NCI-H146 (cell line): ENCODE measurements at regions not wholly inside any gene's neighbourhood (a gene's known extent, or its start where the extent isn't known, plus 50 kb on each side); places are given as distances from the start of the nearest gene placed in this dataset.
"Not testable (repeated sequence)": the region's sequence is repeated elsewhere in the genome, so short reads cannot be mapped to it uniquely, and the experiment has no call there.

Source experiments
- DNase-seq: peaks from one replicate; lab custom pipeline; 2025; lab: John Stamatoyannopoulos, UW

DNA sequence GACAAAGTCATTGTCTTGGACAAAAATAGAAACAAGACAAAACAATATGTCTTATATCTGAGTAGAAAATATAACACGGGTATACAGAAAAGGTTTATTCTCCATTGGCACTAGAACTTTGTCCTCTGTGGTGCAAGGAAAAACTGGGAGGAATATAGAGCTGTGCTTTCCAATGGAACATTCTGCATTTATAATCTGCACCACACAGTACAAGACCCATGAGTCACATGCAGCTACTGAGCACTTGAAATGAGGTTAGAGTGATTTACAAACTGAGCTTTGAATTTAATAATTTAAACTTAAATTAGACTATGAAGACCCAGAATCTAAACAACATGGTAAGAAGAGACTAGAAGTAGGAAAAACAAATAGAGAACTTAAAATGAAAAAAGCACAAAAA is 86.1 kb downstream of the RAP2A start:
- no peak for DNase-seq

DNA sequence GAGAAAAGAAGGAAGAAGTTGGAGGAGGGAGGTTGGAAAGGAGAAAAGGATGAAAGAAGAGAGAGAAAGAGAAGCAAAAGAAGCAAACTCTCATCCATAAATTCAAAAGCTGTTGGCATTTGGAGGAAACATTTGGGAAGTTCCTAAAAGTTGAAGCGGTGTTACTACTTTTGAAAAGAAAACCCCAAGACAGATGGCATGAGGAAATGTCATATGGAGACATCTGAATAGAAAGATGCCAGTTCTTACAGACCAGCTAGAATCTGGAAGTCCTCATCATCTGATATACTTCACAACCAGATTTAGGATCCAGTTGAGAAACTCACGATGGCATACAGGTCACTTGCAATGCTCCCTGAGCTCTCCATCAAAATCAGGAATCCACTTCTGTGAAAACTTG is 86.9 kb downstream of the RAP2A start:
- no peak for DNase-seq

DNA sequence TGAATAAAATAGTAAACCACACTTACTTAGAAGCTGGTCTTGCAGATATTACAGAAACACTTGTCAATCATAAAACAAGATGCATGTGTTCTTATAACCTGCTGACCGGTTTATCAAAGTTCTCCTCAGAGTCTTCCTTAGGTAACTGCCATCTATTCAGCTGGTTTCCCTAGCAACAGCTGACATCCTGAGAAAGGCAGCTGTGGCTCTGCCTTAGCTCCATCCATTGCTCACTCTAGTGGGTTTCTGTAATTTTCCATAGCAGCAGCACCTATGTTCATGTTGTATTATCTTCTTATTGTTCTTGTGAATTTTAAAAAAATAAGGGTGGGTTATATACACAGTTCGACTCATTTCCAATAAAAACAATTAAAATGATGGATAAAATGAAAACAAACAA is 87.8 kb downstream of the RAP2A start:
- no peak for DNase-seq

DNA sequence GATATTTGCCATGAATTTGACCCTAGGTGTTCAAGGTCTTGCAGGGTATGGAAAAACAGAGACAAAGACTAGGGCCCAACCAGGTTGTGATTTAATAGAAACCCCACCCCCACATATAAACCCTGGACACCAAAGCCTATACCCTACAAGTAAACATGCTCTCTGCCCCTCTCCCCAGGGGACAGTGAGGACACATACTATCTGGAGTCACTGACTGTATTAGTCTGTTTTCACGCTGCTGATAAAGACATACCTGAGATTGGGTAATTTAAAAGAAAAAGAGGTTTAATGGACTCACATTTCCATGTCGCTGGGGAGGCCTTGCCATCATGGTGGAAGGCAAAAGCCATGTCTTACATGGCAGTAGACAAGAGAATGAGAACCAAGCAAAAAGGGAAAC is 88.3 kb downstream of the RAP2A start:
- DNase-seq: no peak

DNA sequence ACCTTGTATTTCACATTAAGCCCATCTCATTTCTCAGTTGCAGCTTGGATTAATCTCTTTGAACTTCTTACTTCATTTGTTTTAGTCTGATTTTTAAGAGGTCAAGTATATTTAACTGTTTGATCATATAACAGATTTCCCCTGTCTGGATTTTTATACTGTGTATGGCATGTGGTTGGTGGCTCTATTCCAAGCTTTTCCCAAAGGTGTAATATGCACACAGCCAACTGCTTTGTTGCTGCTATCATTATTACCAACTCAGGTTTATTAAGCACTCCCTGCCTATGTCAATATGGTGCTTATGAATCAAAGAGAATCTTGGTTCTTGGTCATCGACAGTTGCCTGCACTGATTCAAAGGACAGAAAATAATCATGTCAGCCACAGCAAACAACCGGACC is 92.6 kb downstream of the RAP2A start:
- DNase-seq: no peak

GRCh38 chr13:97528518-97528917 is 94.5 kb downstream of the RAP2A start:
- no peak for DNase-seq

- no peak for DNase-seq
These were observed 100.6 kb downstream of the RAP2A start for GRCh38 chr13:97534540-97534939.

DNA sequence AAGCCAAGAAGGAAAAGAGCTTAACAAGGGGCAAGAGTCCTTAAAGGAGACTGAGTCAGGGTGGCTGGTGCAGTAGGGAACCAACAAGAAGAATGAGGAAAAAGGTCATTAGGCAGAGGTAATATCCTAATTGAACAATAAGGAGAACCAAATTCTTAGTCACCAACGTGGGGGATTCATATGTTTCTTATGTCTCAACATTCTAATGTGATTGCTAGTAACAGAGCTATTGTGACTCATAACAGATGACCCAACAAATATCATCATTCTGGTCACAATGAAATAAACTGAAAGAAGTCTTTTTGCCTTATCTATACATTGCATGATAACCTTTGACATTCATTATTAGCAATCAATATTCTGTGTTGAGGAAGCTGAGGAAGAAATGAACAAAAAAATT is 101.6 kb downstream of the RAP2A start:
- DNase-seq: no peak

GRCh38 chr13:97537110-97537509 is 103.1 kb downstream of the RAP2A start:
- DNase-seq: no peak

GRCh38 chr13:97538203-97538602 is 104.2 kb downstream of the RAP2A start:
- DNase-seq: no peak

GRCh38 chr13:97539651-97540610 is 106.0 kb downstream of the RAP2A start:
- no peak for DNase-seq

- DNase-seq: no peak
These were observed 106.7 kb downstream of the RAP2A start for GRCh38 chr13:97540696-97541095.

DNA sequence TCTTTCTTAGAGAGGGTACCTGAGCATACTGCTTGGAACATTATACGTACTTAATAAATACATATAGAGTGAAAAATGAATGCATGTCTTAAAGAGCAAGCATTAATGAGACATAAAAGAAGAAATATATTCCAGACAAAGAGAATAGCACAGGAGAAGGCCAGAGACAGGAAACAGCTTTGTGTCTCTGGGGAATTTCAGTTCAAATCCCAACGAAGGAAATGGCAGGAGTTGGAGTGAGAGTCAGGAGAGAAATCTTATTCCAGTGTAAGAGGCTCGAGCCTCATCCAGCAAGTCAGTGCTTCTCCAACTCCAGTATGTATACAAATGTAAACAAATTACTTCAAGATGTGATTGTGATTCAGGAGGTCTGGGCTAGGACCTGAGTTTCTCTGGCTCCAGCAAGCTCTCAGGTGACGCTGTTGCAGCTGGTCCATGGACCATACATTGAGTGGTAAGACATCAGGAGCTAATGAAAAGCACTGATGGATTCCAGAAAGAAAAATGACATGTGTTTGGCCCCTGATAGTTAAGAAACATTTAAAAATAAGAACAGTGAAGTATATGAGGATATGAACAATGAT is 108.2 kb downstream of the RAP2A start:
- DNase-seq: no peak

DNA sequence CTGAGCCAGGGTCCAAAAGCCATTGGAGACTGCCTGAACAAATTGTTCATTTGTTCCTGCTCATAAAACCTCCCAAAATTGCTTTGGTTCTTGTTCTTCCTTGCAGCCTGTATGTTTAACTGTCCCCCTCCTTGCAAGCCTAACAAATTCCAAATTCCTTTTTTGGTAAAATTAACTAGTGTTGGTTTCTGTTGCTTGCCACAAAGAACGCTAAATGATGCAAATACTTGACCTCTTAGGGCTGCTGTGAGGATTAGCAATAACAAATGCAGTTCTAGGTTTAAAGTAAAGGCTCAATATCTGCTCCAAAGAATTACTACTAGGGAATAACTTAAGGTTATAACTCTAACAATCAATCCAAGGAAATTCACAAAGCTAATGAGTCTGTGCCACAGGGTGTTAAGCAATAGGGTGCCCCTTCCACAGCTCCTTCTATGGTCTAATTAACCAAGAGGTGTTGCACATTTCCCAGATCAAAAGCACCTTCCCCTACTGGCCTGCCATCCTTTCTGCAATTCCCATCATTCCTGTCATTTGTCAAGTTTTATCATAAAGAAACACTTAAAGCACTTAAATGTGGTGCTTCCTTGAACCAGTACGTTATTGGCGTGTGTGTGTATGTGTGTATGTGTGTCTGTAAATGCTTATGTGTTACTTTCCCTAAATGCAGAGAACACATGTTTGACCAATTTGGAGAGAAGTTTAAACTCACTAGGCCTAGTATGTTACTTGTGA is 110.2 kb downstream of the RAP2A start:
- DNase-seq: no peak

GRCh38 chr13:97544971-97545499 is 111.1 kb downstream of the RAP2A start:
- DNase-seq: not testable (repeated sequence)

DNA sequence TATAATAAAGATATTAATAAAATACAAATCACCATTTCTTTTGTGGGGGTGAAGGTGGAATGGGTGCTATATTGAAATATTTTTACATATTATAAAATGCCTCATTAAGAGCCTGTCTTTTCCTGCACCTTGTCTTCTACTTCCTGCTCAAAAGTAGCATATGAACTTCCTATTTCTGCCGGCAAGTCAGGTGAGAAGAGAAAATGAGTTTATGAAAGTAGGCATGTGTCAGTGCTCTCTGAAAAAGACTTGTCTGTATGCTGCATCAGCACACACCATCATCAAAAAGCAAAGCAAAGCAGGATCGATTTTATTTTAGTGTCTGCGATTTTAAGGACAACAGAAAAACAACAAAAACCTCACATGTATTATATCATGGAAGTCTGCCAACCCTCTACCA is 114.2 kb downstream of the RAP2A start:
- DNase-seq: no peak

GRCh38 chr13:97548711-97549110 is 114.7 kb downstream of the RAP2A start:
- no peak for DNase-seq

GRCh38 chr13:97549201-97549600 is 115.2 kb downstream of the RAP2A start:
- no peak for DNase-seq

GRCh38 chr13:97554496-97554895 is 120.5 kb downstream of the RAP2A start:
- DNase-seq: no peak

DNA sequence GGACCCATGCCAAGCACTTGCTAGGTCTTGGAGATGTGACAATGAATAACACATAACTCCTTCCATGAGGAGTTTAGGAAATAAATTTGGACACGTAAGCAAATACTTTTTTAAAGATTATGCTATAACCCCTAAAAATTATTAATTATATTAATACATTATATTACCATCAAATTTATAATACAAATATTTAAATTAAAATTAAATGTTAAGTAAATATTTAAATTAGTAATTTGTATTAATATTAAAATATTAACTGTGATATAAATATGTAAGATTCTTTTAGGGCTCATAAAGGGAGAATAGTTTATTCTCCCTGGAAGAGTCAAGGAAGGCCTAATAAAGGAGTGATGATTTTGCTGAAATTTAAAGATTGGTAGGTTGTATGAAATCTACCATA is 121.1 kb downstream of the RAP2A start:
- DNase-seq: no peak

GRCh38 chr13:97559030-97559429 is 125.1 kb downstream of the RAP2A start:
- no peak for DNase-seq

GRCh38 chr13:97559981-97560380 is 126.0 kb downstream of the RAP2A start:
- no peak for DNase-seq

GRCh38 chr13:97561182-97561581 is 127.2 kb downstream of the RAP2A start:
- no peak for DNase-seq
